Activated naive CD8-positive, alpha-beta T cell treated with anti-CD3 and anti-CD28 coated beads for 36 hours (primary cell): ENCODE measurements at regions not wholly inside any gene's neighbourhood (a gene's known extent, or its start where the extent isn't known, plus 50 kb on each side); places are given as distances from the start of the nearest gene placed in this dataset.

Experiments
- DNase-seq: peaks from one replicate; pipeline ENCODE4 v3.0.0; 2021
- H3K27ac Mint-ChIP-seq: one replicate; pipeline ENCODE4 v1.8.0; 2022; ENCODE audit warnings: mild to moderate bottlenecking, moderate library complexity, mixed read lengths
- H3K27me3 Mint-ChIP-seq: one replicate; pipeline ENCODE4 v1.8.0; 2022; ENCODE audit warnings: mild to moderate bottlenecking, mixed read lengths
- H3K36me3 Mint-ChIP-seq: one replicate; pipeline ENCODE4 v1.8.0; 2021; ENCODE audit warnings: mild to moderate bottlenecking, mixed read lengths
- H3K4me1 Mint-ChIP-seq: one replicate; pipeline ENCODE4 v1.8.0; 2021; ENCODE audit warnings: mixed read lengths
- H3K4me3 Mint-ChIP-seq: one replicate; pipeline ENCODE4 v1.8.0; 2022; ENCODE audit warnings: mild to moderate bottlenecking, moderate library complexity, mixed read lengths
- H3K9me3 Mint-ChIP-seq: one replicate; pipeline ENCODE4 v1.8.0; 2022; ENCODE audit warnings: mixed read lengths

- H3K4me1 Mint-ChIP-seq: no peaks in the 10 kb centered on the region
- H3K36me3 Mint-ChIP-seq: no peaks in the 10 kb centered on the region
- H3K27me3 Mint-ChIP-seq: peaks cover 22% of the 10 kb centered on the region
- H3K9me3 Mint-ChIP-seq: no peaks in the 10 kb centered on the region
- no peak overlapping the region for H3K4me3 Mint-ChIP-seq
- H3K27ac Mint-ChIP-seq: no peak overlapping the region
- DNase-seq: no peak
These were observed 139.5 kb downstream of the CYLD start for GRCh38 chr16:50881331-50881830.

GRCh38 chr16:50880926-50881325 is 139.0 kb downstream of the CYLD start:
- Mint-ChIP-seq H3K27me3 (peaks cover 26% of the 10 kb centered on the region), H3K9me3 (no peaks in the 10 kb centered on the region), H3K4me1 (no peaks in the 10 kb centered on the region), H3K27ac (no peak overlapping the region), H3K4me3 (no peak overlapping the region), H3K36me3 (no peaks in the 10 kb centered on the region)
- DNase-seq: no peak

- Mint-ChIP-seq H3K27ac (no peak overlapping the region), H3K4me1 (no peaks in the 10 kb centered on the region), H3K4me3 (no peak overlapping the region), H3K9me3 (no peaks in the 10 kb centered on the region), H3K27me3 (peaks cover 30% of the 10 kb centered on the region), H3K36me3 (no peaks in the 10 kb centered on the region)
- no peak for DNase-seq
These were observed 138.2 kb downstream of the CYLD start for GRCh38 chr16:50879873-50880695.

GRCh38 chr16:50878966-50879615 is 137.2 kb downstream of the CYLD start:
- Mint-ChIP-seq H3K27ac (no peak overlapping the region), H3K9me3 (no peaks in the 10 kb centered on the region), H3K4me1 (no peaks in the 10 kb centered on the region), H3K4me3 (no peak overlapping the region), H3K27me3 (peaks cover 28% of the 10 kb centered on the region), H3K36me3 (no peaks in the 10 kb centered on the region)
- DNase-seq: no peak

GRCh38 chr16:50878536-50878935 is 136.7 kb downstream of the CYLD start:
- Mint-ChIP-seq H3K4me1 (no peaks in the 10 kb centered on the region), H3K4me3 (no peak overlapping the region), H3K27ac (no peak overlapping the region), H3K27me3 (peaks cover 28% of the 10 kb centered on the region), H3K36me3 (no peaks in the 10 kb centered on the region), H3K9me3 (no peaks in the 10 kb centered on the region)
- DNase-seq: no peak

GRCh38 chr16:50876263-50876662 is 134.4 kb downstream of the CYLD start:
- Mint-ChIP-seq H3K36me3 (no peaks in the 10 kb centered on the region), H3K4me3 (no peak overlapping the region), H3K27ac (no peak overlapping the region), H3K27me3 (peaks cover 28% of the 10 kb centered on the region), H3K9me3 (no peaks in the 10 kb centered on the region), H3K4me1 (no peaks in the 10 kb centered on the region)
- DNase-seq: no peak

GRCh38 chr16:50868577-50868976 is 126.7 kb downstream of the CYLD start:
- no peak overlapping the region for H3K27ac Mint-ChIP-seq
- H3K27me3 Mint-ChIP-seq: no peaks in the 10 kb centered on the region
- H3K4me1 Mint-ChIP-seq: no peaks in the 10 kb centered on the region
- H3K36me3 Mint-ChIP-seq: no peaks in the 10 kb centered on the region
- H3K9me3 Mint-ChIP-seq: no peaks in the 10 kb centered on the region
- DNase-seq: no peak
- no peak overlapping the region for H3K4me3 Mint-ChIP-seq

GRCh38 chr16:50866806-50867205 is 124.9 kb downstream of the CYLD start:
- Mint-ChIP-seq H3K4me3 (no peak overlapping the region), H3K4me1 (no peaks in the 10 kb centered on the region), H3K9me3 (no peaks in the 10 kb centered on the region), H3K27ac (no peak overlapping the region), H3K27me3 (no peaks in the 10 kb centered on the region), H3K36me3 (no peaks in the 10 kb centered on the region)
- no peak for DNase-seq

GRCh38 chr16:50864386-50864785 is 122.5 kb downstream of the CYLD start:
- H3K36me3 Mint-ChIP-seq: no peaks in the 10 kb centered on the region
- no peaks in the 10 kb centered on the region for H3K27me3 Mint-ChIP-seq
- H3K4me3 Mint-ChIP-seq: no peak overlapping the region
- no peak for DNase-seq
- no peaks in the 10 kb centered on the region for H3K4me1 Mint-ChIP-seq
- no peaks in the 10 kb centered on the region for H3K9me3 Mint-ChIP-seq
- H3K27ac Mint-ChIP-seq: no peak overlapping the region

GRCh38 chr16:50863644-50864144 is 121.8 kb downstream of the CYLD start:
- no peak for DNase-seq
- H3K9me3 Mint-ChIP-seq: no peaks in the 10 kb centered on the region
- H3K27ac Mint-ChIP-seq: no peak overlapping the region
- H3K36me3 Mint-ChIP-seq: no peaks in the 10 kb centered on the region
- H3K4me1 Mint-ChIP-seq: no peaks in the 10 kb centered on the region
- H3K27me3 Mint-ChIP-seq: no peaks in the 10 kb centered on the region
- no peak overlapping the region for H3K4me3 Mint-ChIP-seq

GRCh38 chr16:50862818-50863643 is 121.1 kb downstream of the CYLD start:
- DNase-seq: no peak

GRCh38 chr16:50861970-50862411 is 120.1 kb downstream of the CYLD start:
- no peaks in the 10 kb centered on the region for H3K36me3 Mint-ChIP-seq
- no peak overlapping the region for H3K4me3 Mint-ChIP-seq
- no peak for DNase-seq
- no peaks in the 10 kb centered on the region for H3K27me3 Mint-ChIP-seq
- H3K9me3 Mint-ChIP-seq: no peaks in the 10 kb centered on the region
- H3K4me1 Mint-ChIP-seq: no peaks in the 10 kb centered on the region
- no peak overlapping the region for H3K27ac Mint-ChIP-seq

More at GRCh38 chr16:50862818-50863643, 121.1 kb downstream of the CYLD start:
- H3K36me3 Mint-ChIP-seq: no peaks in the 10 kb centered on the region
- H3K27me3 Mint-ChIP-seq: no peaks in the 10 kb centered on the region
- H3K4me3 Mint-ChIP-seq: no peak overlapping the region
- no peak overlapping the region for H3K27ac Mint-ChIP-seq
- no peaks in the 10 kb centered on the region for H3K4me1 Mint-ChIP-seq
- no peaks in the 10 kb centered on the region for H3K9me3 Mint-ChIP-seq

GRCh38 chr16:50861451-50861850 is 119.6 kb downstream of the CYLD start:
- no peak for DNase-seq
- H3K4me3 Mint-ChIP-seq: no peak overlapping the region
- H3K27me3 Mint-ChIP-seq: no peaks in the 10 kb centered on the region
- H3K27ac Mint-ChIP-seq: no peak overlapping the region
- H3K36me3 Mint-ChIP-seq: no peaks in the 10 kb centered on the region
- no peaks in the 10 kb centered on the region for H3K9me3 Mint-ChIP-seq
- no peaks in the 10 kb centered on the region for H3K4me1 Mint-ChIP-seq

- no peaks in the 10 kb centered on the region for H3K36me3 Mint-ChIP-seq
- H3K4me3 Mint-ChIP-seq: no peak overlapping the region
- no peak overlapping the region for H3K27ac Mint-ChIP-seq
- H3K4me1 Mint-ChIP-seq: no peaks in the 10 kb centered on the region
- H3K27me3 Mint-ChIP-seq: peaks cover 5% of the 10 kb centered on the region
- H3K9me3 Mint-ChIP-seq: no peaks in the 10 kb centered on the region
- DNase-seq: no peak
These were observed 117.9 kb downstream of the CYLD start for GRCh38 chr16:50859628-50860360.
